H1 (cell line): ENCODE measurements at regions not wholly inside any gene's neighbourhood (a gene's known extent, or its start where the extent isn't known, plus 50 kb on each side); places are given as distances from the start of the nearest gene placed in this dataset.
A peak's percentile ranks its signal among the peaks of the same experiment; 100 is the strongest.

Experiments
- CTCF ChIA-PET: fragments of 300-600 bp; sonication (Branson Sonifier 250); formaldehyde crosslinking; loops from one replicate; lab custom pipeline; 2021; ENCODE audit not compliant: partially characterized antibody; lab: Charles Lee
- POLR2A ChIA-PET: fragments of 300-600 bp; sonication (Branson Sonifier 250); formaldehyde crosslinking; loops from one replicate; lab custom pipeline; 2021; ENCODE audit warnings: inconsistent platforms; ENCODE audit not compliant: partially characterized antibody; lab: Charles Lee
- DNase-seq, 2 experiments: peaks; one replicate each; pipeline versions ENCODE4 v3.0.0 to v3.0.0-alpha.2; 2010 to 2022; ENCODE audit warnings: low spot score in 2 of 2, low read depth in 1 of 2, mixed read lengths in 1 of 2
- FAIRE-seq: peaks from 2 replicates; lab custom pipeline; 2011; peaks lifted over from hg19 to GRCh38; lab: Jason Lieb, UNC
- H2AFZ ChIP-seq: 2 replicates; pipeline ENCODE4 v1.8.1; 2012; ENCODE audit warnings: low read length, inconsistent platforms
- H2AK5ac ChIP-seq: 2 replicates; pipeline ENCODE4 v1.6.1; 2013; ENCODE audit warnings: low read depth, low read length
- H2BK120ac ChIP-seq: replicated peaks from 2 replicates; pipeline ENCODE3; 2013; ENCODE audit warnings: low read depth, low read length, inconsistent platforms
- H2BK12ac ChIP-seq: 2 replicates; pipeline ENCODE4 v1.6.1; 2013; ENCODE audit warnings: low read depth, low read length
- H2BK15ac ChIP-seq: 2 replicates; pipeline ENCODE4 v1.6.1; 2013; ENCODE audit warnings: low read length
- H2BK20ac ChIP-seq: 2 replicates; pipeline ENCODE4 v1.6.1; 2013; ENCODE audit warnings: low read length
- H2BK5ac ChIP-seq: 2 replicates; pipeline ENCODE4 v1.6.1; 2013; ENCODE audit warnings: low read depth, low read length
- H3K14ac ChIP-seq: 2 replicates; pipeline ENCODE4 v1.6.1; 2013; ENCODE audit warnings: inconsistent platforms; ENCODE audit not compliant: insufficient read length
- H3K18ac ChIP-seq: 2 replicates; pipeline ENCODE4 v1.6.1; 2013; ENCODE audit warnings: low read length; ENCODE audit errors: extremely low read depth
- H3K23ac ChIP-seq: 2 replicates; pipeline ENCODE4 v1.6.1; 2013; ENCODE audit warnings: inconsistent platforms; ENCODE audit not compliant: insufficient read length
- H3K23me2 ChIP-seq: 2 replicates; pipeline ENCODE4 v1.6.1; 2013; ENCODE audit warnings: low read depth, low read length
- H3K27ac ChIP-seq: 2 replicates; pipeline ENCODE4 v1.6.1; 2011; ENCODE audit warnings: low read depth, low read length, inconsistent platforms
- H3K27me3 ChIP-seq, 4 experiments: replicated peaks in 1 of 4; 1 replicate in 1 of 4; 2 replicates in 3 of 4; pipeline versions ENCODE4 v1.6.1 to v1.8.1; 2011 to 2013; ENCODE audit warnings: low read length in 3 of 4, mild to moderate bottlenecking in 3 of 4, inconsistent platforms in 2 of 4, mixed read lengths in 2 of 4, moderate library complexity in 1 of 4; ENCODE audit not compliant: control insufficient read depth in 3 of 4, insufficient read depth in 3 of 4; ENCODE audit errors: extremely low read depth in 1 of 4
- H3K36me3 ChIP-seq, 4 experiments: 2 replicates each; pipeline versions ENCODE4 v1.6.1 to v1.8.1; 2011 to 2013; ENCODE audit warnings: mild to moderate bottlenecking in 4 of 4, low read length in 3 of 4, moderate library complexity in 2 of 4, control low read depth in 1 of 4, inconsistent platforms in 1 of 4; ENCODE audit not compliant: insufficient read depth in 4 of 4, control insufficient read depth in 2 of 4
- H3K4ac ChIP-seq: replicated peaks from 2 replicates; pipeline ENCODE3; 2013; ENCODE audit warnings: low read length, low read depth, mixed read lengths, inconsistent platforms; ENCODE audit not compliant: insufficient read length
- H3K4me1 ChIP-seq, 4 experiments: replicated peaks in 1 of 4; 1 replicate in 1 of 4; 2 replicates in 3 of 4; pipeline versions ENCODE4 v1.6.1 to v1.8.1; 2011 to 2013; ENCODE audit warnings: low read length in 3 of 4, inconsistent platforms in 2 of 4, mixed read lengths in 1 of 4; ENCODE audit not compliant: insufficient read depth in 4 of 4, control insufficient read depth in 3 of 4
- H3K4me2 ChIP-seq, 2 experiments: 2 replicates each; pipeline versions ENCODE4 v1.6.1 to v1.8.1; 2011 to 2013; ENCODE audit warnings: low read depth in 2 of 2, low read length in 2 of 2, control low read depth in 1 of 2, inconsistent platforms in 1 of 2, mild to moderate bottlenecking in 1 of 2; ENCODE audit not compliant: insufficient read depth in 1 of 2
- H3K4me3 ChIP-seq, 4 experiments: fragments of 200-600, 300-600 bp in 1 of 4; sonication (generic), shearing (Covaris generic), sonication (Bioruptor Twin) in 1 of 4; 2 replicates each; pipeline versions ENCODE4 v1.5.1 to v1.8.1; 2011 to 2016; ENCODE audit warnings: low read length in 4 of 4, low read depth in 3 of 4, control low read depth in 2 of 4, inconsistent platforms in 2 of 4, mild to moderate bottlenecking in 2 of 4, mixed read lengths in 1 of 4, moderate library complexity in 1 of 4; ENCODE audit not compliant: insufficient read depth in 2 of 4; ENCODE audit errors: extremely low read depth in 1 of 4
- H3K56ac ChIP-seq: replicated peaks from 2 replicates; pipeline ENCODE3; 2013; ENCODE audit warnings: low read depth, mild to moderate bottlenecking, mixed read lengths, low read length, inconsistent platforms; ENCODE audit not compliant: insufficient read length
- H3K79me1 ChIP-seq: 2 replicates; pipeline ENCODE4 v1.6.1; 2013; ENCODE audit warnings: low read depth, low read length, control low read depth
- H3K79me2 ChIP-seq, 2 experiments: 2 replicates each; pipeline versions ENCODE4 v1.6.1 to v1.8.1; 2012 to 2013; ENCODE audit warnings: low read length in 2 of 2, mild to moderate bottlenecking in 2 of 2, inconsistent platforms in 1 of 2; ENCODE audit not compliant: insufficient read depth in 2 of 2, control insufficient read depth in 1 of 2
- H3K9ac ChIP-seq, 4 experiments: replicated peaks in 1 of 4; 1 replicate in 1 of 4; 2 replicates in 3 of 4; pipeline versions ENCODE4 v1.6.1 to v1.8.1; 2011 to 2013; ENCODE audit warnings: low read depth in 3 of 4, low read length in 3 of 4, control low read depth in 2 of 4, mild to moderate bottlenecking in 2 of 4, moderate library complexity in 2 of 4, inconsistent platforms in 1 of 4; ENCODE audit errors: extremely low read depth in 1 of 4
- H3K9me3 ChIP-seq, 2 experiments: 2 replicates each; pipeline versions ENCODE4 v1.6.1 to v1.8.1; 2012 to 2013; ENCODE audit warnings: mild to moderate bottlenecking in 2 of 2, moderate library complexity in 2 of 2, control low read depth in 1 of 2, inconsistent platforms in 1 of 2, low read depth in 1 of 2, low read length in 1 of 2, mixed read lengths in 1 of 2; ENCODE audit not compliant: insufficient read depth in 2 of 2
- H4K20me1 ChIP-seq, 2 experiments: replicated peaks in 1 of 2; 2 replicates each; pipeline versions ENCODE3 to v1.8.1; 2011 to 2013; ENCODE audit warnings: inconsistent platforms in 2 of 2, low read length in 2 of 2, mild to moderate bottlenecking in 1 of 2; ENCODE audit not compliant: insufficient read depth in 2 of 2, control insufficient read depth in 1 of 2
- H4K5ac ChIP-seq: 2 replicates; pipeline ENCODE4 v1.6.1; 2013; ENCODE audit warnings: low read length, low read depth, mixed read lengths, inconsistent platforms; ENCODE audit not compliant: insufficient read length
- H4K8ac ChIP-seq: 2 replicates; pipeline ENCODE4 v1.8.0; 2013; ENCODE audit warnings: mild to moderate bottlenecking, moderate library complexity, low read length, inconsistent platforms; ENCODE audit not compliant: insufficient read depth; ENCODE audit errors: extremely low read depth
- H4K91ac ChIP-seq: replicated peaks from 2 replicates; pipeline ENCODE3; 2013; ENCODE audit warnings: low read length, mixed read lengths, inconsistent platforms; ENCODE audit not compliant: insufficient read length
- ATF3 ChIP-seq: IDR thresholded peaks from 2 replicates; pipeline ENCODE4 v1.6.1; 2011; ENCODE audit warnings: low read depth, mild to moderate bottlenecking, low read length; ENCODE audit not compliant: insufficient read depth
- CBX5 ChIP-seq: fragments of 300-800, 300-1000 bp; sonication (generic); IDR thresholded peaks from 2 replicates; pipeline ENCODE4 v1.7.1; 2016; ENCODE audit warnings: antibody characterized with exemption, low read length, low read depth
- GTF2F1 ChIP-seq: IDR thresholded peaks from 2 replicates; pipeline ENCODE4 v1.6.1; 2012; ENCODE audit warnings: low read depth, low read length, improper control_type of control experiment, borderline replicate concordance
- KDM5A ChIP-seq: fragments of 200-600 bp; IDR thresholded peaks from 2 replicates; pipeline ENCODE4 v1.7.1; 2012; ENCODE audit warnings: mild to moderate bottlenecking, low read length, inconsistent platforms, mixed read lengths
- RNF2 ChIP-seq: fragments of 200-900, 300-1000 bp; sonication (generic); IDR thresholded peaks from 2 replicates; pipeline ENCODE4 v1.7.1; 2016; ENCODE audit warnings: borderline replicate concordance, low read depth, mild to moderate bottlenecking, antibody characterized with exemption, low read length; ENCODE audit not compliant: poor library complexity, severe bottlenecking; ENCODE audit errors: missing control alignments
- SAP30 ChIP-seq: fragments of 300-600 bp; sonication (generic); IDR thresholded peaks from 2 replicates; pipeline ENCODE4 v1.7.1; 2012; ENCODE audit warnings: low read length, moderate library complexity, mild to moderate bottlenecking, inconsistent platforms; ENCODE audit not compliant: insufficient read depth, insufficient replicate concordance
- SIN3A ChIP-seq, 2 experiments: IDR thresholded peaks in 1 of 2; conservative IDR thresholded peaks in 1 of 2; 2 replicates each; pipeline ENCODE4 v1.6.1; 2011 to 2012; ENCODE audit warnings: low read length in 2 of 2, improper control_type of control experiment in 1 of 2, low read depth in 1 of 2, mild to moderate bottlenecking in 1 of 2
- SP2 ChIP-seq: IDR thresholded peaks from 2 replicates; pipeline ENCODE4 v1.6.1; 2012; ENCODE audit warnings: mild to moderate bottlenecking, low read length, inconsistent platforms
- TBP ChIP-seq: IDR thresholded peaks from 2 replicates; pipeline ENCODE4 v1.6.1; 2011; ENCODE audit warnings: low read depth, low read length, improper control_type of control experiment
- TCF12 ChIP-seq: IDR thresholded peaks from 2 replicates; pipeline ENCODE4 v1.6.1; 2011; ENCODE audit warnings: low read depth, mild to moderate bottlenecking, low read length
- ZNF274 ChIP-seq: IDR thresholded peaks from 2 replicates; pipeline ENCODE4 v1.7.0; 2012; ENCODE audit warnings: low read length, borderline replicate concordance; ENCODE audit errors: extremely low read depth
- WGBS, 2 experiments: shearing (Covaris generic) in 1 of 2; methylation state at CpG; one replicate each; pipeline versions ENCODE4 v1.1.6 to v1.1.7; 2013 to 2015; ENCODE audit warnings: low lambda C conversion rate in 2 of 2, mixed read lengths in 2 of 2, inconsistent platforms in 1 of 2, low coverage in 1 of 2, missing lambda C conversion rate in 1 of 2; ENCODE audit not compliant: insufficient replicate concordance in 2 of 2, insufficient coverage in 1 of 2, insufficient read length in 1 of 2; ENCODE audit errors: extremely low coverage in 1 of 2, missing lambda C conversion rate in 1 of 2; 5-methylcytosine and 5-hydroxymethylcytosine counted together

- Histone ChIP-seq H2BK15ac (no peak overlapping the region), H2BK12ac (no peak overlapping the region), H4K20me1 (no peaks in the 10 kb centered on the region), H3K36me3 (no peaks in the 10 kb centered on the region), H3K14ac (no peak overlapping the region), H2AK5ac (0 out of 2 replicates have a peak overlapping the region, but pooled peaks have one; percentile 28), H3K9me3 (no peaks in the 10 kb centered on the region), H2BK20ac (0 out of 2 replicates have a peak overlapping the region, but pooled peaks have one; percentile 50), H3K27ac (no peak overlapping the region), H2BK120ac (peak overlapping the region; percentile 13), H4K8ac (no peak overlapping the region), H4K91ac (no peak overlapping the region), H3K23me2 (no peaks in the 10 kb centered on the region), H3K56ac (no peak overlapping the region), H2BK5ac (no peak overlapping the region), H3K4me1 (peaks cover 0 to 17% (median 15%) of the 10 kb centered on the region in 4 experiments; a peak in 6 of 7 replicates), H3K27me3 (no peaks in the 10 kb centered on the region), H4K5ac (no peak overlapping the region), H3K4ac (no peak overlapping the region), H3K79me1 (no peaks in the 10 kb centered on the region), H3K4me2 (no peak overlapping the region), H3K9ac (no peak overlapping the region), H3K18ac (peak overlapping the region; percentile 51; the same call in 1 of the 2 replicates), H2AFZ (peak overlapping the region; percentile 94; the same call in 1 of the 2 replicates), H3K4me3 (no peak overlapping the region), H3K23ac (no peak overlapping the region), H3K79me2 (no peaks in the 10 kb centered on the region)
- WGBS, 2 experiments = 89% methylated on average over 6 of the region's 6 CpGs; no CpG with 5 or more reads in 1 of the 2 experiments
- no peak for TF ChIP-seq TBP
- TF ChIP-seq ATF3 = no peak
- no peak for TF ChIP-seq SIN3A (conservative IDR thresholded peaks at IDR 0.05 in 1 of 2, IDR thresholded peaks at IDR 0.05 in 1 of 2; ENCODE audit: low read depth in 1 of 2, low read length in 2 of 2)
- TF ChIP-seq GTF2F1 = no peak
- no peak for TF ChIP-seq KDM5A
- TF ChIP-seq SAP30 = no peak
- no peak for TF ChIP-seq TCF12
- no peak for TF ChIP-seq RNF2
- TF ChIP-seq ZNF274 = no peak
- no peak for TF ChIP-seq SP2
- TF ChIP-seq CBX5 = no peak
- POLR2A ChIA-PET = no interaction called here
- CTCF ChIA-PET = interaction anchor here (0.6 kb wide), 1 partner anchor 15 kb away, joined by 5 read pairs; no protein-coding TSS in a partner anchor
- no peak for FAIRE-seq
- no peak for DNase-seq
These were observed 50.6 kb upstream of the RAPGEF2 start for GRCh38 chr4:159052315-159052714.
